ENCODE measurements at regions not wholly inside any gene's neighbourhood (a gene's known extent, or its start where the extent isn't known, plus 50 kb on each side); places are given as distances from the start of the nearest gene placed in this dataset.
"Not testable (repeated sequence)": the region's sequence is repeated elsewhere in the genome, so short reads cannot be mapped to it uniquely, and the experiment has no call there.

DNA sequence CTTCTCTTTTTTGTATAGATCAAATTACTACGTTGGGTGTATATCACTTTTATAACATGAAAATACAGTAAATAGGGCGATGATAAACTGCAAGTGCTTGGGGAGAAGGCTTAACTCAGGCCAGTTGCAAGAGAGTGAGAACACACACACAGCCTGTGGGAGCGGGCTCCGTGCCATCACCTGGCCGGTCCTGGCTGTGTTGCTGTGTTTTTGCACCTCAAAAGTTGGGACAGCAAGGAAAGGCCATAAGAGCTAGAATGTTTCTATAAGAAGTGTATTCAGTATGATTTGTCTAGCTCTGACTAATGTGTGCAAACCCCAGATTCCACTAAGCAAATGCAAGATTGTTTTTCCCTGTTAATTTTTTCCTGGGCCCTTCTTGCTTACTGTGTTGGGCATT, 1940.6 kb downstream of the FOXD4L5 start:
- H3K9me2 ChIP-seq (replicated peaks; ENCODE audit: control insufficient read depth, low read length); H3K27me3 ChIP-seq (ENCODE audit: control insufficient read depth, low read length); H3K79me2 ChIP-seq (ENCODE audit: control insufficient read depth, low read length); H3K27ac ChIP-seq (ENCODE audit: low read depth, low read length); H3K36me3 ChIP-seq (ENCODE audit: control insufficient read depth, low read length); H4K20me1 ChIP-seq (ENCODE audit: control insufficient read depth, insufficient read depth, low read depth, low read length); H3K9me3 ChIP-seq (ENCODE audit: control insufficient read depth, insufficient read depth, low read length); H3F3A ChIP-seq (ENCODE audit: control insufficient read depth, insufficient read depth); H3K4me2 ChIP-seq (ENCODE audit: low read length); H3K4me3 ChIP-seq (ENCODE audit: low read length): not testable (repeated sequence)
- peaks cover 13% of the 10 kb centered on the region for H3K4me1 ChIP-seq (ENCODE audit: control insufficient read depth, low read length)

DNA sequence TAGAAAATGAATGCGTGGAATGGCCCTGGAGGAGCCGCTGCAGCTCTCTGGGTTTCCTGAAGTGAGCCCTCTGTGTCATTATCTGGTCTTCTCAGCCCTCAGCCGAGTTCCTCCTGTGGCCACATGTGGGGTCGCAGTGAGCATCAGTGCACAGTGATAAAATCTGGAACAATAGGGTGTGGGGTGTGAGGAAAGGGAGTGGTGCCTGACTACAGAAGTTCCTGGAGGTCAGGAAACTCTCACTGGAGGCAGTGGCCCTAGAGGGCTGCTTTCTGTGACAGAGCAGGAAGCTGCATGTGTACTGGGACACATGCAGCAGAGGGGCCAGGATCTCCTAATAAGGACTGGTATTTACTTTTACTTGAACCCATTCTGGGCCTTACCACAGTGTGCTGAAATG, 1942.5 kb downstream of the FOXD4L5 start:
- not testable (repeated sequence) for H3F3A ChIP-seq (ENCODE audit: control insufficient read depth, insufficient read depth); H4K20me1 ChIP-seq (ENCODE audit: control insufficient read depth, insufficient read depth, low read depth, low read length); H3K4me3 ChIP-seq (ENCODE audit: low read length)

DNA sequence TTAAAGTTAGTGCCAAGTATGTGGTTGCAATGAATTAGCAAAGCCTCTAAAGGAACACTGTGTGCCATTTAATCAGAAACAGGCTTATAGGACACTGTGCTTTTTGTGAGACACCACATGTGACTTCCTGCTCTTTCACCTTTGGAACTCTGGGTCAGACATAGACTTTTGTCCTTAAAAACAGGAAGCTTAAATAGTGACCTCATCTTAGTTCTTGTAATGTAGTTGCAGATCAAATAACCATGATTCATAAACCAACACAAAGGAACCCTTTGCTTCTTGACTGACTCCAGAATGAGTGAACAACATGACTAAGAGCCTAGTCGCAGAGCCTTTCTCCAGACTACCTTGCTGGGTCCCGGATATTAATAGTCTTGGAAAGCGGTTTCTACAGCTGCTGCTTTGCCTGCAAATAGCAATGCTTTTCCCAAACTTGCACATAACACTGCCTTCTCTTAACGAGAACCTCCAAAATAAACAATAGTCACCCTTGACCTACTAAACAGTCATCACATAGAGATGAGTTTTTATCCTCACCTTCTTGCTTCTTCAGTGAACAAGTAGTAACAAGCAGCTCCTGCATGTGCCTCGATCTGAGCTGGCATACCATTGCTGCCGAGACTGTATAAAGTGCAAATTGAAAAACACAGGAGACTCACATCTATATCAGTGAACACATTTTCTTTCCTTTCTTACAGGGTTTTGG, 1947.0 kb downstream of the FOXD4L5 start:
- H3K4me1 ChIP-seq (ENCODE audit: control insufficient read depth, low read length); H3K9me3 ChIP-seq (ENCODE audit: control insufficient read depth, insufficient read depth, low read length); H3K4me2 ChIP-seq (ENCODE audit: low read length); H3K27ac ChIP-seq (ENCODE audit: low read depth, low read length); H3F3A ChIP-seq (ENCODE audit: control insufficient read depth, insufficient read depth); H3K79me2 ChIP-seq (ENCODE audit: control insufficient read depth, low read length); H3K9me2 ChIP-seq (replicated peaks; ENCODE audit: control insufficient read depth, low read length); H3K4me3 ChIP-seq (ENCODE audit: low read length); H4K20me1 ChIP-seq (ENCODE audit: control insufficient read depth, insufficient read depth, low read depth, low read length); H3K27me3 ChIP-seq (ENCODE audit: control insufficient read depth, low read length); H3K36me3 ChIP-seq (ENCODE audit: control insufficient read depth, low read length): not testable (repeated sequence)

More for the DNA sequence above, 1942.5 kb downstream of the FOXD4L5 start:
- not testable (repeated sequence) for H3K27me3 ChIP-seq (ENCODE audit: control insufficient read depth, low read length); H3K9me2 ChIP-seq (replicated peaks; ENCODE audit: control insufficient read depth, low read length); H3K27ac ChIP-seq (ENCODE audit: low read depth, low read length); H3K4me2 ChIP-seq (ENCODE audit: low read length); H3K79me2 ChIP-seq (ENCODE audit: control insufficient read depth, low read length); H3K9me3 ChIP-seq (ENCODE audit: control insufficient read depth, insufficient read depth, low read length); H3K36me3 ChIP-seq (ENCODE audit: control insufficient read depth, low read length)
- peaks cover 18% of the 10 kb centered on the region for H3K4me1 ChIP-seq (ENCODE audit: control insufficient read depth, low read length)

DNA sequence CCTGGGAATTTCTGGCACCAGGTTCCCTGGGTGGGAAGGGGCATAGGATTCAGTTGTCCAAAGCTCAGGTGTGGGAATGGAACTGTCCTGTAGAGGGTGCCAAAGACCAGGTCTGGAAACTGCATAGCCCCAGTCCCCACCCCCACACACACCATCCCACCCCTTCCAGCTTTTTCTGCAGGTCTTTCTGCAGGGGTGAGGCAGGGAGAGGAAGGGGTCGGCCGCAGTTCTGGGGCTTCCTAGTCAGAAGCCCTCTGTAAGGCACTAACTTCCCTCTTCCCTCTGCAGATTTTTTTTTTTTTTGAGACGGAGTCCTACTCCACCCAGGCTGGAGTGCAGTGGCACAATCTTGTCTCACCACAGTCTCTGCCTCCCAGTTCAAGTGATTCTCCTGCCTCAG, 1949.7 kb downstream of the FOXD4L5 start:
- not testable (repeated sequence) for H3K36me3 ChIP-seq (ENCODE audit: control insufficient read depth, low read length); H3K4me3 ChIP-seq (ENCODE audit: low read length); H3K79me2 ChIP-seq (ENCODE audit: control insufficient read depth, low read length); H3K4me2 ChIP-seq (ENCODE audit: low read length); H3K9me3 ChIP-seq (ENCODE audit: control insufficient read depth, insufficient read depth, low read length); H3K27ac ChIP-seq (ENCODE audit: low read depth, low read length); H4K20me1 ChIP-seq (ENCODE audit: control insufficient read depth, insufficient read depth, low read depth, low read length); H3K4me1 ChIP-seq (ENCODE audit: control insufficient read depth, low read length); H3K9me2 ChIP-seq (replicated peaks; ENCODE audit: control insufficient read depth, low read length); H3K27me3 ChIP-seq (ENCODE audit: control insufficient read depth, low read length); H3F3A ChIP-seq (ENCODE audit: control insufficient read depth, insufficient read depth)

DNA sequence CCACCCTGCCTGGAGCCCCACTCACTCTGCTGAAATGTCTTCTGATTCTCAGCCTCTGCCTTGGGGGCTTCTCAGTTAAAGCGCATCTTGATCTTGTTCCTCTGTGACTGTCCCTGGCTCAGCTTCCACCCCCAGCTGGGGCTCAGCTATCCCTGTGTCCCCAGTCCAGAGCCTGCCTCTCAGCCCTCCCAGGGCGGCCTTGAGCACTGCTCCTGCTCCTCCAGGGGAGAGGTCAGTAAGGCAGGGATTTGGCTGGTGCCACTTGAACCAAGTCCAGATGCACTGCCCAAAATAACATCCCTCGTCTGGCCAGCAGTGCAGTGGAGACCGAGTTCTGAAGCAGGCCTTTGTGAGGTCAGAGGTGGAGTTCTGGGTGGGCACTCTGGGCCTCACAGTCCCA, 1950.8 kb downstream of the FOXD4L5 start:
- H3K9me3 ChIP-seq (ENCODE audit: control insufficient read depth, insufficient read depth, low read length); H4K20me1 ChIP-seq (ENCODE audit: control insufficient read depth, insufficient read depth, low read depth, low read length); H3K4me1 ChIP-seq (ENCODE audit: control insufficient read depth, low read length); H3K4me3 ChIP-seq (ENCODE audit: low read length); H3K4me2 ChIP-seq (ENCODE audit: low read length); H3K36me3 ChIP-seq (ENCODE audit: control insufficient read depth, low read length); H3K27me3 ChIP-seq (ENCODE audit: control insufficient read depth, low read length); H3K9me2 ChIP-seq (replicated peaks; ENCODE audit: control insufficient read depth, low read length); H3K79me2 ChIP-seq (ENCODE audit: control insufficient read depth, low read length); H3F3A ChIP-seq (ENCODE audit: control insufficient read depth, insufficient read depth); H3K27ac ChIP-seq (ENCODE audit: low read depth, low read length): not testable (repeated sequence)

DNA sequence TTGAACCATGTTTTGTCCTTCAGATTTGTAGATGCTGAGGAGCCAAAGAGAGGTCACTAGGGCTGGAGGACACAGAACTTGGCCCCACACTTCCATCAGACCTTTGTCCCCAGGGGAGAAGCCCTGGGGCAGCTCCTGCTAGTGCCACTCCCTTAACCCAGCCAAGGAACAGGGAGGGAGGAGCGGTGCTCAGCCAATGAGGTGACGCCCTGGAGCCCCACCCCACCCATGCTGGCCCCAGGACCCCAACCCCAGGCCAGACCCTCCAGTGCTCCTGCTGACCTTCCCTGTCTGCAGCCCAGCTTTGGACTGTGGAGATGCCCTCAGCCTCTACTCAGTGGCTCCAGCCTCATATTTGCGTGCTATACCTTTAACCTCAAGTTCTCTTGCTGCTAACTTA, 1951.9 kb downstream of the FOXD4L5 start:
- H3K27me3 ChIP-seq (ENCODE audit: control insufficient read depth, low read length); H3K9me2 ChIP-seq (replicated peaks; ENCODE audit: control insufficient read depth, low read length); H3F3A ChIP-seq (ENCODE audit: control insufficient read depth, insufficient read depth); H3K36me3 ChIP-seq (ENCODE audit: control insufficient read depth, low read length); H3K9me3 ChIP-seq (ENCODE audit: control insufficient read depth, insufficient read depth, low read length); H3K27ac ChIP-seq (ENCODE audit: low read depth, low read length); H3K79me2 ChIP-seq (ENCODE audit: control insufficient read depth, low read length); H3K4me1 ChIP-seq (ENCODE audit: control insufficient read depth, low read length); H3K4me2 ChIP-seq (ENCODE audit: low read length); H4K20me1 ChIP-seq (ENCODE audit: control insufficient read depth, insufficient read depth, low read depth, low read length); H3K4me3 ChIP-seq (ENCODE audit: low read length): not testable (repeated sequence)

DNA sequence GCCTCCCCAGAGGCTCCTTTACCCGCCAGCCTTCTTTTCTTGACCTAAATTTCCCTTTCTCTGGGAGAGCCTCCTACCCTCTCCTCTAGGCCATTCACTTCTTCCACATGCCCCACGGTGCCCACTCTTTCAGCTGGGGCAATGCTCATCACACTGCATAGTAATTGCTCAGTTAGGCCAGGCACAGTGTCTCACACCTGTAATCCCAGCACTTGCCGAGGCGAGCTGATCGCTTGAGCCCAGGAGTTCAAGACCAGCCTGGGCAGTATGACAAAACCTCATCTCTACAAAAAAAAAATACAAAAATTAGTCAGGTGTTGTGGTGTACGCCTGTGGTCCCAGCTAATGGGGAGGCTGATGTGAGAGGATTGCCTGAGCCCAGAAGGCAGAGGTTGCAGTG, 1956.7 kb downstream of the FOXD4L5 start:
- H3K9me2 ChIP-seq (replicated peaks; ENCODE audit: control insufficient read depth, low read length); H3K27ac ChIP-seq (ENCODE audit: low read depth, low read length); H3K36me3 ChIP-seq (ENCODE audit: control insufficient read depth, low read length); H4K20me1 ChIP-seq (ENCODE audit: control insufficient read depth, insufficient read depth, low read depth, low read length); H3F3A ChIP-seq (ENCODE audit: control insufficient read depth, insufficient read depth); H3K4me3 ChIP-seq (ENCODE audit: low read length); H3K79me2 ChIP-seq (ENCODE audit: control insufficient read depth, low read length); H3K9me3 ChIP-seq (ENCODE audit: control insufficient read depth, insufficient read depth, low read length); H3K4me1 ChIP-seq (ENCODE audit: control insufficient read depth, low read length); H3K27me3 ChIP-seq (ENCODE audit: control insufficient read depth, low read length); H3K4me2 ChIP-seq (ENCODE audit: low read length): not testable (repeated sequence)

DNA sequence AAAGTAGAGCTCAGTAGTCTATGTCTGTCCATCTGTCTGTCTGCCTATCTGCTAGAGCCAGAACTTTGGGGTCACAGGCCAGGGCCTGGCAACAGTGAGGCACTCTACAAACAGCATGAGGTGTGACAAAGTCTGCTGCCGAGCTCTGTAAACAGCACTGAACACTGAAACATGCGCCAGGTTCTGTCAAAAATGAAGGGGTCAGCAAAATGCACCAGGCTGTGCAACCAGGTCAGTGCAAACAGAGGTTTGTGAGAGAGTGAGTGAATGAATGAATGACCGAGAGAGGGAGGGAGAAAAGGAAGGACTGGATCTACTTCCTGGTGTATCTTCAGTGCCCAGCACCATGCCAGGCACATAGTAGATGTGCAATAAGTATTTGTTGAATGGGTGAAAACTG, 1957.8 kb downstream of the FOXD4L5 start:
- not testable (repeated sequence) for H3K9me2 ChIP-seq (replicated peaks; ENCODE audit: control insufficient read depth, low read length); H4K20me1 ChIP-seq (ENCODE audit: control insufficient read depth, insufficient read depth, low read depth, low read length); H3K27ac ChIP-seq (ENCODE audit: low read depth, low read length); H3K4me1 ChIP-seq (ENCODE audit: control insufficient read depth, low read length); H3K36me3 ChIP-seq (ENCODE audit: control insufficient read depth, low read length); H3K79me2 ChIP-seq (ENCODE audit: control insufficient read depth, low read length); H3K4me2 ChIP-seq (ENCODE audit: low read length); H3K27me3 ChIP-seq (ENCODE audit: control insufficient read depth, low read length); H3K4me3 ChIP-seq (ENCODE audit: low read length); H3F3A ChIP-seq (ENCODE audit: control insufficient read depth, insufficient read depth); H3K9me3 ChIP-seq (ENCODE audit: control insufficient read depth, insufficient read depth, low read length)

Measured in DOHH2 (cell line).